ENCODE measurements at regions not wholly inside any gene's neighbourhood (a gene's known extent, or its start where the extent isn't known, plus 50 kb on each side); places are given as distances from the start of the nearest gene placed in this dataset.
"Not testable (repeated sequence)": the region's sequence is repeated elsewhere in the genome, so short reads cannot be mapped to it uniquely, and the experiment has no call there.

GRCh38 chr3:66812136-66812535, 186.0 kb upstream of the KBTBD8 start:
- DNase-seq, result no peak

DNA sequence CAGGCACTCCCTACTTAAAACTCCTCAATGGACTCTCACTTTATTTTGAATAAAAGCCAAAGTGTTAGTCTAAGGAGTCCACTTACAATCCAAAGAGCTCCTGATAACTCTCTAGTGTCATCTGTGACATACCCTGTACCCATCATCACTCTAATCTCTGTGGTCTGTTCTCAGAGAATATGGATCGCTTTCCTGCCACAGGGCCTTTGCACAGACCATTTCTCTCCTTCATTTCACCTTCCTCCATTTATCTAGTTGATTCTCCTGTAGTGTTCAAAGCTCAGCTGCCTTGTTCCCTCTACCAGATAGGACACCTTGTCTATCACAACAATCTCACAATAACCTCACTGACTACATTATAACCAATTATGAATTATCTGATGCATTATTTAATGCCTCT, 185.4 kb upstream of the KBTBD8 start:
- no peak for DNase-seq

GRCh38 chr3:66816090-66816761, 181.9 kb upstream of the KBTBD8 start:
- DNase-seq, result no peak

DNA sequence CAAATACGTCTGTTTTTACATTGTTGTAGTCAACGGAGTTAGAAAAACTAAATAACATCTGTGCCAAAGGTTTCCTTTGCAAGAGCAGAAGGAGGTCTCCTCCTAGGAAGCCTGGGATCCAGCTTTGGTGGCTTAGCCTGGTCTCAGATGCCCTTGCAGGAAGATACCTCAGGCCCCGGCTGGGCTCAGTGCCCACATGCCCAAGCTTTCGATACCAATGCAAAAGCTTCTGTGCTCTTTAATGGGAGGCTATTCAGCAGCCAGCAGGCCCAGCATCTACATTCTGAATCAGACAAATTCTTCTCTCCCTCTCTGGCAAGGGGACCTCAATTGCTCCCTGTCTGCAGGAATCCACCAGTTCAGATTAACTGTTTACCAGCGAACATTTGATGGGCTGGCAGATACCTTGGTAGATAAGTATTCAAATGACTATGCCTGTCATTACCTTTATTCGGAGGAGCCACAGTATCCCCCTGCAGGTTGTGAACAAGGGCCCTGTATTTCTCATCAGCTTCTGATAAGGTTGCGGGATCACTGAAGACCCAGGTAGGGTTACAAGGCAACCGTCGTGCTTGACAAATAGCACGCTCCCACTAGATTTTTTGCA, 180.1 kb upstream of the KBTBD8 start:
- DNase-seq, result no peak

DNA sequence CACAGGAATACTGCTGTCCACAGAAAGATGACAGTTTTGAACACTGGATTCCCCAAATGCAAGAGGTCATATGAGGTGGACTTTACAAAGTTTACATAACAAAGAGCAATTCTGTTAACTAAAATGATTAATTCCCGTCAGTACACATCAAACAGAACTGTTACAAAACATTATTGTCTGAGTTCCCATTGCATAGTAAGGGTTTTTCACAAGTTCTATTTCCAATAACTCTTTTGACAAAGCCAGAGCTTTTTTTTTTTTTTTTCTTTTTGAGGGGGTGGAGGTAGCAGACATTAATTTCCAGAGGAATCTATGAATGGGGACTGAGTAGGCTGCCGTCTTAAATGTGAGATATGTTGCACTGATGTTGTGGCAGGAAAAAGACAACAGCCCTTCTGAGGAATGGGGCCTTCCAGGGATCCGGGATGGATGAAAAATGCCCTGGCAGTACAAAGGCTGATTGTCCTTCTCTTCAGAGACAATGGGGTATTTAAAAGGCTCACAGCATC, 178.1 kb upstream of the KBTBD8 start:
- DNase-seq, result peak; percentile 67

GRCh38 chr3:66822186-66823008, 175.7 kb upstream of the KBTBD8 start:
- DNase-seq, result peak; percentile 84

- DNase-seq, result no peak
Measured at GRCh38 chr3:66823009-66823397, 175.1 kb upstream of the KBTBD8 start.

GRCh38 chr3:66823532-66823931, 174.6 kb upstream of the KBTBD8 start:
- DNase-seq, result no peak

DNA sequence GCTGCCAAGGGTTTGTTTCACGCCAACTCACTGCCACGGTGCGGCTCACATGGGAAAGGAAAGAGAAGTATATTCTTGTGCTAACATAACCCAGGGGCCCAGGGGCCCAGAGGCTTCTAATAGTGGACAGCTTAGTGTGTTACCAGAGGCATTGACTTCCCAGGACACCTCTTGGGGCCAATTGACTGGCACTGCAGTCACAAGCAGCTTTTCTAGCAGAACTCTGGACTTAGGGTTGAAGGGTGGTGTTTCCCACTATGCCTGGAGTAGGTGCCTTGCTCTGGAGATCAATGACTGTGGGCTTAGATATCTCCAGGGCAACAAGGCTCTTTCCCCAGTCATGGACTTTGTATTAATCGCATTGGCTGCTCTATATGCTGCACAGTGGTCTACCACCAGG, 172.7 kb upstream of the KBTBD8 start:
- no peak for DNase-seq

DNA sequence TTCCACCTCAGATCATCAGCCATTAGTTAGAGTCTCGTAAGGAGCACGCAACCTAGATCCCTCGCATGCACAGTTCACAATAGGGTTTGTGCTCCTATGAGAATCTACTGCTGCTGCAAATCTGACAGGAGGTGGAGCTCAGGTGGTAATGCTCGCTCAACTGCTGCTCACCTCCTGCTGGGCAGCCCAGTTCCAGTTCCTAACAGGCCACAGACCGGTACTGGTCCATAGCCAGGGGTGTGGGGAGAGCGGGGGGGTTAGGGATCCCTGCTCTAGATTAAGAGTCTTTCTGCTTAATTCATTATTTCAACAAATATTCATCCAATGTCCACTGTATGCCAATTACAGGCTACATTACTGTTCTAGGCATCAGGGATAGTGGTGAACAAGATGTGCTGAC, 170.4 kb upstream of the KBTBD8 start:
- DNase-seq, result no peak

- no peak for DNase-seq
Measured at GRCh38 chr3:66828303-66828702, 169.8 kb upstream of the KBTBD8 start.

- no peak for DNase-seq
Measured at GRCh38 chr3:66830301-66830700, 167.8 kb upstream of the KBTBD8 start.

- DNase-seq, result no peak
Measured at GRCh38 chr3:66831931-66832330, 166.2 kb upstream of the KBTBD8 start.

- DNase-seq, result no peak
Measured at GRCh38 chr3:66836363-66837152, 161.5 kb upstream of the KBTBD8 start.

DNA sequence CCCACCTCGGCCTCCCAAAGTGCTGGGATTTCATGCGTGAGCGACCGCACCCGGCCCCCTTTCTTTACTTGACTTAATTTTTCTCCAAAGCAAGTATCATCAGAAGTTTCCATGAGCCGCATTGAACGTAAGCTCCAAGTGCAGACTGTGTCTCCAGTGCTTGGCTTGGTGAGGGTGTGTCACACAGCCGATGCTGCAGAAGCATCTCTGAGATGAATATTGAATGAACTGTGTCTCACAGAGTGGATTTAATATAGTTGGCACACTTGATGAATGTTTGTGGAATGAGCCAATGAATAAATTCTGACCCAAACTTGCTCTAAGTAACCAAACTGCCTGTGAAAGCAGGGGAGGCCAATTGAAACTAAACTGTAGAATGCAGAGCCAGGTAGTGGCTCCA, 159.4 kb upstream of the KBTBD8 start:
- no peak for DNase-seq

- no peak for DNase-seq
Measured at GRCh38 chr3:66839508-66839907, 158.6 kb upstream of the KBTBD8 start.

DNA sequence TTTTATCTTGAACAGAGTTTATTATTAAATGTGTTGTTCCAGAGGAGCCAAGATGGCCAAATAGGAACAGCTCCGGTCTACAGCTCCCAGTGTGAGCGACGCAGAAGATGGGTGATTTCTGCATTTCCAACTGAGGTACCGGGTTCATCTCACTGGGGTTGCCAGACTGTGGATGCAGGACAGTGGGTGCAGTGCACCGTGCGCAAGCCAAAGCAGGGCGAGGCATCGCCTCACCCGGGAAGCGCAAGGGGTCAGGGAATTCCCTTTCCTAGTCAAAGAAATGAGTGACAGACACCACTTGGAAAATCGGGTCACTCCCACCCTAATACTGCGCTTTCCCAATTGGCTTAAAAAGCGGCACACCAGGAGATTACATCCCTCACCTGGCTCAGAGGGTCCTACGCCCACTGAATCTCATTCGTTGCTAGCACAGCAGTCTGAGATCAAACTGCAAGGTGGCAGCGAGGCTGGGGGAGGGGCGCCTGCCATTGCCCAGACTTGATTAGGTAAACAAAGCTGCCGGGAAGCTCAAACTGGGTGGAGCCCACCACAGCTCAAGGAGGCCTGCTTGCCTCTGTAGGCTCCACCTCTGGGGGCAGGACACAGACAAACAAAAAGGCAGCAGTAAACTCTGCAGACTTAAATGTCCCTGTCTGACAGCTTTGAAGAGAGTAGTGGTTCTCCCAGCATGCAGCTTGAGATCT, 155.2 kb upstream of the KBTBD8 start:
- DNase-seq, result not testable (repeated sequence)

DNA sequence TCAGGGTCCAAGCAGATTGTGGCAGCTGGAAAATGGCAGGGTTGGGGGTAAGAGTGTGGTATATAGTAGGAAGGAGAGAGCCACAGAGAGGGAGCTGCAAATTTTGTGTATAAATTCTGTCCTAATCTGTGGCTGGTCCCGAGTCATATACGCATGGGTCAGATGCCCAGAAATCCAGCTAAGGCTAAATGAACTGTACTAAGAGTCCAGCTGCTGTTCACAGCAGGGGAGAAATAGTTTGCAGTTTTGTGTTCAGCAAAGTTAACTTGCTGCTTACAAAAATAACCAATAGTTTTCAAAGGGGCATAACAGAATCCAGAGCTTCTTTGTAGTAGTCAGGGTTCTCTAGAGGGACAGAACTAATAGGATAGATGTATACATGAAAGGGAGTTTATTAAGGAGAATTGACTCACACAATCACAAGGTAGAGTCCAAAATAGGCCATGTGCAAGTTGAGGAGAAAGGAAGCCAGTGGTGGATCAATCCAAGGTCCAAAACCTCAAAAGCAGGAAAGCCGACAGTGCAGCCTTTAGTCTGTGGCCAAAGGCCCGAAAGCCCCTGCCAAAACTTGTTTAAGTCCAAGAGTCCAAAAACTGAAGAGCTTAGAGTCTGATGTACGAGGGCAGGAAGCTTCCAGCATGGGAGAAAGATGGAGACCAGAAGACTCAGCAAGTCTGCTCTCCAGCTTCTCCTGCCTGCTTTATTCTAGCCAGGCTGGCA, 146.1 kb upstream of the KBTBD8 start:
- DNase-seq, result no peak

- no peak for DNase-seq
Measured at GRCh38 chr3:66854601-66855151, 143.4 kb upstream of the KBTBD8 start.

- DNase-seq, result no peak
Measured at GRCh38 chr3:66856533-66856932, 141.6 kb upstream of the KBTBD8 start.

- peak; percentile 71 for DNase-seq
Measured at GRCh38 chr3:66858656-66859381, 139.3 kb upstream of the KBTBD8 start.
